Panc1 (cell line): ENCODE measurements at regions not wholly inside any gene's neighbourhood (a gene's known extent, or its start where the extent isn't known, plus 50 kb on each side); places are given as distances from the start of the nearest gene placed in this dataset.

Experiments
- ATAC-seq: fragments of 200-7000 bp; cut with Tn5 transposase; 2 replicates; pipeline ENCODE4 v1.9.1; 2020; ENCODE audit warnings: mild to moderate bottlenecking, moderate library complexity
- BruUV-seq: library from RNA; stranded (reverse); fragments of 400-500 nt; replicated peaks from 2 replicates; lab custom pipeline; 2021; lab: Mats Ljungman, UMichigan
- CTCF ChIA-PET: fragments of 300-600 bp; sonication (Branson Sonifier 250); formaldehyde crosslinking; loops from one replicate; lab custom pipeline; 2022; ENCODE audit warnings: antibody characterized with exemption; lab: Charles Lee
- POLR2A ChIA-PET: fragments of 300-600 bp; sonication (Branson Sonifier 250); formaldehyde crosslinking; loops from one replicate; lab custom pipeline; 2022; ENCODE audit warnings: antibody characterized with exemption; lab: Charles Lee
- DNase-seq: peaks from one replicate; pipeline ENCODE4 v3.0.0-alpha.2; 2010; ENCODE audit warnings: low read depth, low spot score
- H3K27ac ChIP-seq: 2 replicates; pipeline ENCODE4 v1.5.1; 2011; ENCODE audit warnings: mild to moderate bottlenecking, low read length, inconsistent platforms
- H3K27me3 ChIP-seq: fragments of 200-500 bp; sonication (Bioruptor generic); 2 replicates; pipeline ENCODE4 v1.6.0; 2014; ENCODE audit warnings: low read length, inconsistent platforms; ENCODE audit not compliant: control insufficient read depth, insufficient read depth
- H3K36me3 ChIP-seq: fragments of 200-500 bp; sonication (Bioruptor generic); 2 replicates; pipeline ENCODE4 v1.5.1; 2014; ENCODE audit warnings: inconsistent platforms, mild to moderate bottlenecking, low read length, moderate library complexity; ENCODE audit not compliant: control insufficient read depth, insufficient read depth
- H3K4me1 ChIP-seq: 2 replicates; pipeline ENCODE4 v1.5.1; 2011; ENCODE audit warnings: inconsistent platforms, mild to moderate bottlenecking, low read length, moderate library complexity; ENCODE audit not compliant: control insufficient read depth, insufficient read depth
- H3K4me3 ChIP-seq, 2 experiments: 2 replicates each; pipeline ENCODE4 v1.5.1; 2011 to 2012; ENCODE audit warnings: low read depth in 2 of 2, low read length in 2 of 2, mild to moderate bottlenecking in 2 of 2, inconsistent platforms in 1 of 2, moderate library complexity in 1 of 2
- H3K9me3 ChIP-seq: fragments of 200-500 bp; sonication (Bioruptor generic); 2 replicates; pipeline ENCODE4 v1.5.1; 2014; ENCODE audit warnings: low read depth, mild to moderate bottlenecking, inconsistent platforms, low read length, moderate library complexity; ENCODE audit not compliant: control insufficient read depth, insufficient read depth
- CTCF ChIP-seq: fragments of 450-650 bp; IDR thresholded peaks from 2 replicates; pipeline ENCODE4 v1.5.1; 2017; ENCODE audit warnings: mild to moderate bottlenecking
- POLR2AphosphoS5 ChIP-seq: IDR thresholded peaks from 2 replicates; pipeline ENCODE4 v1.6.1; 2012; ENCODE audit warnings: mild to moderate bottlenecking, low read depth, low read length, moderate library complexity
- REST ChIP-seq, 2 experiments: IDR thresholded peaks; 2 replicates each; pipeline ENCODE4 v1.6.1; 2011 to 2012; ENCODE audit warnings: low read depth in 2 of 2, control low read depth in 1 of 2, low read length in 1 of 2, mild to moderate bottlenecking in 1 of 2, moderate library complexity in 1 of 2; ENCODE audit not compliant: insufficient read depth in 1 of 2
- SIN3A ChIP-seq: IDR thresholded peaks from 2 replicates; pipeline ENCODE4 v1.6.1; 2012; ENCODE audit warnings: low read depth, mild to moderate bottlenecking, low read length, moderate library complexity, borderline replicate concordance; ENCODE audit not compliant: insufficient read depth
- TCF7L2 ChIP-seq: IDR thresholded peaks from 2 replicates; pipeline ENCODE4 v1.6.1; 2011; ENCODE audit warnings: mild to moderate bottlenecking, low read depth, low read length, inconsistent platforms
- in situ Hi-C: cut with HindIII; loops from 2 replicates; pipeline ENCODE4 v1.10.0; 2016; ENCODE audit warnings: low sequenced_read_pairs, low pct_unique_long_range_greater_than_20kb
- intact Hi-C: fragments of 100-400 bp; cut with micrococcal nuclease; formaldehyde crosslinking; loops from one replicate; pipeline ENCODE4 v1.10.0; 2022; ENCODE audit not compliant: unreplicated experiment

DNA sequence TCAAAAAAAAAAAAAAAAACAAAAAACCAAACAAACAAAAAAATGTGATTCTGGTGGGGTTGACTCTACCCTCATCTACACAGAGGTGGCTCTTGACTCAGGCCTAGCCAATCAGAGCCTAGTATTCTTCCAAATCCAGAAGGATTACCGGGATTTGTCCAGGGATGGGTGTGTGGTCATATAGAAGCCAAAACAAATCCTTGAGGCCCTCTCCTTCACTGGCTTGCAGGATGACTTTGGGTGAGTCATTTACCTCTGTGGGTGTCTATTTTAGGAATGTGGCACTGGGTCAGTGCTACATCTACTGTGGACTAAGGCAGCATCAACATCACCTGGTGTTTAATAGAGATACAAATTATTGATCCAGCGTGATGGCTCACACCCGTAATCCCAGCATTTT lies 93.2 kb upstream of the RBBP6 start:
- Histone ChIP-seq H3K27me3 (no peaks in the 10 kb centered on the region), H3K27ac (no peak overlapping the region), H3K4me3 (no peak overlapping the region), H3K36me3 (no peaks in the 10 kb centered on the region), H3K9me3 (no peaks in the 10 kb centered on the region), H3K4me1 (no peaks in the 10 kb centered on the region)
- intact Hi-C loops: no loop called here
- no peak for ATAC-seq
- ChIA-PET CTCF (no interaction called here), POLR2A (no interaction called here)
- no TSS peak for BruUV-seq
- in situ Hi-C loops: no loop called here
- no peak for DNase-seq
- TF ChIP-seq TCF7L2: no peak
- no peak for TF ChIP-seq SIN3A
- no peak for TF ChIP-seq CTCF
- TF ChIP-seq REST (IDR thresholded peaks at IDR 0.05; ENCODE audit: insufficient read depth in 1 of 2, low read depth in 2 of 2, low read length in 1 of 2): no peak
- no peak for TF ChIP-seq POLR2AphosphoS5

- Histone ChIP-seq H3K27ac (no peak overlapping the region), H3K4me1 (no peaks in the 10 kb centered on the region), H3K36me3 (no peaks in the 10 kb centered on the region), H3K9me3 (no peaks in the 10 kb centered on the region), H3K4me3 (no peak overlapping the region), H3K27me3 (no peaks in the 10 kb centered on the region)
- no peak for ATAC-seq
- CTCF ChIA-PET: interaction anchor here (0.5 kb wide), 1 partner anchor 45 kb away, joined by 3 read pairs; no protein-coding TSS in a partner anchor
- DNase-seq: no peak
- intact Hi-C loops: no loop called here
- no TSS peak for BruUV-seq
- TF ChIP-seq SIN3A (no peak), CTCF (no peak), POLR2AphosphoS5 (no peak), REST (IDR thresholded peaks at IDR 0.05; ENCODE audit: insufficient read depth in 1 of 2, low read depth in 2 of 2, low read length in 1 of 2) (no peak), TCF7L2 (no peak)
- POLR2A ChIA-PET: no interaction called here
- in situ Hi-C loops: no loop called here
These were observed 86.6 kb upstream of the RBBP6 start for GRCh38 chr16:24452724-24453123.
